ENCODE measurements at regions not wholly inside any gene's neighbourhood (a gene's known extent, or its start where the extent isn't known, plus 50 kb on each side); places are given as distances from the start of the nearest gene placed in this dataset.

- H3K27me3 ChIP-seq (replicated peaks): no peaks in the 10 kb centered on the region
- DNase-seq (ENCODE audit: low read depth in 1 of 2, low spot score in 2 of 2): no peak
- H3K27ac ChIP-seq: no peak overlapping the region
These were observed 211.4 kb downstream of the TUSC7 start for GRCh38 chr3:116920826-116921610.

GRCh38 chr3:116927918-116928317, 218.3 kb downstream of the TUSC7 start:
- H3K27ac ChIP-seq: no peak overlapping the region
- no peak for DNase-seq (ENCODE audit: low read depth in 1 of 2, low spot score in 2 of 2)
- H3K36me3 ChIP-seq: no peaks in the 10 kb centered on the region
- no peak overlapping the region for H3K4me3 ChIP-seq
- H3K4me1 ChIP-seq (replicated peaks): peaks cover 24% of the 10 kb centered on the region
- H3K27me3 ChIP-seq (replicated peaks): no peaks in the 10 kb centered on the region
- H3K9me3 ChIP-seq (replicated peaks): no peaks in the 10 kb centered on the region

More at GRCh38 chr3:116920826-116921610, 211.4 kb downstream of the TUSC7 start:
- H3K36me3 ChIP-seq: no peaks in the 10 kb centered on the region
- H3K4me1 ChIP-seq (replicated peaks): no peaks in the 10 kb centered on the region
- no peak overlapping the region for H3K4me3 ChIP-seq
- no peaks in the 10 kb centered on the region for H3K9me3 ChIP-seq (replicated peaks)

GRCh38 chr3:116929505-116930222, 220.1 kb downstream of the TUSC7 start:
- no peak overlapping the region for H3K27ac ChIP-seq
- no peaks in the 10 kb centered on the region for H3K36me3 ChIP-seq
- DNase-seq (ENCODE audit: low read depth in 1 of 2, low spot score in 2 of 2): peak in 1 of 2 experiments; percentile 10
- H3K27me3 ChIP-seq (replicated peaks): no peaks in the 10 kb centered on the region
- H3K4me3 ChIP-seq: no peak overlapping the region
- H3K9me3 ChIP-seq (replicated peaks): no peaks in the 10 kb centered on the region
- peaks cover 24% of the 10 kb centered on the region for H3K4me1 ChIP-seq (replicated peaks)

GRCh38 chr3:116930786-116931185, 221.2 kb downstream of the TUSC7 start:
- Histone ChIP-seq H3K9me3 (replicated peaks) (no peaks in the 10 kb centered on the region), H3K4me1 (replicated peaks) (peaks cover 24% of the 10 kb centered on the region), H3K27ac (no peak overlapping the region), H3K27me3 (replicated peaks) (no peaks in the 10 kb centered on the region), H3K4me3 (no peak overlapping the region), H3K36me3 (no peaks in the 10 kb centered on the region)
- no peak for DNase-seq (ENCODE audit: low read depth in 1 of 2, low spot score in 2 of 2)

- H3K4me1 ChIP-seq (replicated peaks): no peaks in the 10 kb centered on the region
- H3K27ac ChIP-seq: no peak overlapping the region
- H3K9me3 ChIP-seq (replicated peaks): no peaks in the 10 kb centered on the region
- H3K36me3 ChIP-seq: no peaks in the 10 kb centered on the region
- no peak for DNase-seq (ENCODE audit: low read depth in 1 of 2, low spot score in 2 of 2)
- H3K27me3 ChIP-seq (replicated peaks): no peaks in the 10 kb centered on the region
- no peak overlapping the region for H3K4me3 ChIP-seq
These were observed 229.5 kb downstream of the TUSC7 start for GRCh38 chr3:116939091-116939490.

GRCh38 chr3:116939550-116939949, 230.0 kb downstream of the TUSC7 start:
- no peak for DNase-seq (ENCODE audit: low read depth in 1 of 2, low spot score in 2 of 2)
- Histone ChIP-seq H3K4me1 (replicated peaks) (no peaks in the 10 kb centered on the region), H3K9me3 (replicated peaks) (no peaks in the 10 kb centered on the region), H3K4me3 (no peak overlapping the region), H3K36me3 (no peaks in the 10 kb centered on the region), H3K27ac (no peak overlapping the region), H3K27me3 (replicated peaks) (no peaks in the 10 kb centered on the region)

GRCh38 chr3:116940719-116941118, 231.1 kb downstream of the TUSC7 start:
- no peaks in the 10 kb centered on the region for H3K36me3 ChIP-seq
- no peak for DNase-seq (ENCODE audit: low read depth in 1 of 2, low spot score in 2 of 2)
- H3K27me3 ChIP-seq (replicated peaks): no peaks in the 10 kb centered on the region
- H3K27ac ChIP-seq: no peak overlapping the region
- no peaks in the 10 kb centered on the region for H3K4me1 ChIP-seq (replicated peaks)
- H3K4me3 ChIP-seq: no peak overlapping the region
- no peaks in the 10 kb centered on the region for H3K9me3 ChIP-seq (replicated peaks)

GRCh38 chr3:116946376-116946775, 236.8 kb downstream of the TUSC7 start:
- H3K4me1 ChIP-seq (replicated peaks): no peaks in the 10 kb centered on the region
- no peak overlapping the region for H3K27ac ChIP-seq
- no peaks in the 10 kb centered on the region for H3K9me3 ChIP-seq (replicated peaks)
- no peak overlapping the region for H3K4me3 ChIP-seq
- no peak for DNase-seq (ENCODE audit: low read depth in 1 of 2, low spot score in 2 of 2)
- H3K36me3 ChIP-seq: no peaks in the 10 kb centered on the region
- no peaks in the 10 kb centered on the region for H3K27me3 ChIP-seq (replicated peaks)

- H3K27me3 ChIP-seq (replicated peaks): no peaks in the 10 kb centered on the region
- no peak overlapping the region for H3K4me3 ChIP-seq
These were observed 237.6 kb downstream of the TUSC7 start for GRCh38 chr3:116947148-116947547.

GRCh38 chr3:116947809-116948208, 238.2 kb downstream of the TUSC7 start:
- Histone ChIP-seq H3K27ac (no peak overlapping the region), H3K4me3 (no peak overlapping the region), H3K4me1 (replicated peaks) (no peaks in the 10 kb centered on the region), H3K36me3 (no peaks in the 10 kb centered on the region), H3K27me3 (replicated peaks) (no peaks in the 10 kb centered on the region), H3K9me3 (replicated peaks) (no peaks in the 10 kb centered on the region)
- no peak for DNase-seq (ENCODE audit: low read depth in 1 of 2, low spot score in 2 of 2)

More at GRCh38 chr3:116947148-116947547, 237.6 kb downstream of the TUSC7 start:
- no peaks in the 10 kb centered on the region for H3K4me1 ChIP-seq (replicated peaks)
- no peaks in the 10 kb centered on the region for H3K9me3 ChIP-seq (replicated peaks)
- H3K36me3 ChIP-seq: no peaks in the 10 kb centered on the region
- no peak for DNase-seq (ENCODE audit: low read depth in 1 of 2, low spot score in 2 of 2)
- no peak overlapping the region for H3K27ac ChIP-seq

- no peaks in the 10 kb centered on the region for H3K9me3 ChIP-seq (replicated peaks)
- H3K36me3 ChIP-seq: no peaks in the 10 kb centered on the region
- no peaks in the 10 kb centered on the region for H3K4me1 ChIP-seq (replicated peaks)
- DNase-seq (ENCODE audit: low read depth in 1 of 2, low spot score in 2 of 2): no peak
- H3K4me3 ChIP-seq: no peak overlapping the region
- H3K27ac ChIP-seq: no peak overlapping the region
- H3K27me3 ChIP-seq (replicated peaks): no peaks in the 10 kb centered on the region
These were observed 240.9 kb downstream of the TUSC7 start for GRCh38 chr3:116950301-116951055.

GRCh38 chr3:116951610-116952009, 242.0 kb downstream of the TUSC7 start:
- H3K36me3 ChIP-seq: no peaks in the 10 kb centered on the region
- H3K4me1 ChIP-seq (replicated peaks): no peaks in the 10 kb centered on the region
- DNase-seq (ENCODE audit: low read depth in 1 of 2, low spot score in 2 of 2): no peak
- H3K4me3 ChIP-seq: no peak overlapping the region
- H3K27me3 ChIP-seq (replicated peaks): no peaks in the 10 kb centered on the region
- no peaks in the 10 kb centered on the region for H3K9me3 ChIP-seq (replicated peaks)
- no peak overlapping the region for H3K27ac ChIP-seq

GRCh38 chr3:116958291-116958690, 248.7 kb downstream of the TUSC7 start:
- no peaks in the 10 kb centered on the region for H3K4me1 ChIP-seq (replicated peaks)
- H3K36me3 ChIP-seq: no peaks in the 10 kb centered on the region
- H3K4me3 ChIP-seq: no peak overlapping the region

GRCh38 chr3:116961106-116961505, 251.5 kb downstream of the TUSC7 start:
- Histone ChIP-seq H3K4me1 (replicated peaks) (no peaks in the 10 kb centered on the region), H3K4me3 (no peak overlapping the region), H3K36me3 (no peaks in the 10 kb centered on the region), H3K9me3 (replicated peaks) (no peaks in the 10 kb centered on the region), H3K27ac (no peak overlapping the region), H3K27me3 (replicated peaks) (no peaks in the 10 kb centered on the region)
- no peak for DNase-seq (ENCODE audit: low read depth in 1 of 2, low spot score in 2 of 2)

More at GRCh38 chr3:116958291-116958690, 248.7 kb downstream of the TUSC7 start:
- Histone ChIP-seq H3K27me3 (replicated peaks) (no peaks in the 10 kb centered on the region), H3K9me3 (replicated peaks) (no peaks in the 10 kb centered on the region), H3K27ac (no peak overlapping the region)
- no peak for DNase-seq (ENCODE audit: low read depth in 1 of 2, low spot score in 2 of 2)
